HEK293T (cell line): ENCODE measurements at regions not wholly inside any gene's neighbourhood (a gene's known extent, or its start where the extent isn't known, plus 50 kb on each side); places are given as distances from the start of the nearest gene placed in this dataset.

ENCODE experiments used
- CTCF ChIA-PET: fragments of 350-600 bp; formaldehyde crosslinking; extraction: SDS; loops from one replicate; lab custom pipeline; 2021; ENCODE audit warnings: antibody characterized with exemption, inconsistent platforms; lab: Yijun Ruan, JAX
- POLR2A ChIA-PET: fragments of 350-600 bp; formaldehyde crosslinking; extraction: SDS; loops from one replicate; lab custom pipeline; 2020; ENCODE audit warnings: antibody characterized with exemption, inconsistent platforms; lab: Yijun Ruan, JAX
- DNase-seq: peaks from one replicate; pipeline ENCODE4 v3.0.0; 2012; ENCODE audit warnings: mixed read lengths; ENCODE audit errors: extremely low spot score
- ARNT ChIP-seq: fragments of 450-650 bp; IDR thresholded peaks from 2 replicates; pipeline ENCODE4 v1.6.1; 2017; ENCODE audit warnings: mild to moderate bottlenecking
- BHLHE40 ChIP-seq: fragments of 450-650 bp; IDR thresholded peaks from 2 replicates; pipeline ENCODE4 v1.6.1; 2016; ENCODE audit warnings: mild to moderate bottlenecking, moderate library complexity, borderline replicate concordance
- CTBP1 ChIP-seq: fragments of 450-650 bp; IDR thresholded peaks from 2 replicates; pipeline ENCODE4 v1.6.1; 2016; ENCODE audit warnings: borderline replicate concordance
- ELF4 ChIP-seq: fragments of 450-650 bp; IDR thresholded peaks from 2 replicates; pipeline ENCODE4 v1.6.1; 2017; ENCODE audit warnings: antibody characterized with exemption
- FOXA1 ChIP-seq: fragments of 450-650 bp; IDR thresholded peaks from 2 replicates; pipeline ENCODE4 v1.6.1; 2016; ENCODE audit warnings: mild to moderate bottlenecking
- FOXK2 ChIP-seq: fragments of 450-650 bp; IDR thresholded peaks from 2 replicates; pipeline ENCODE4 v1.6.1; 2016; ENCODE audit warnings: mild to moderate bottlenecking
- FOXM1 ChIP-seq: fragments of 450-650 bp; IDR thresholded peaks from 2 replicates; pipeline ENCODE4 v1.6.1; 2017; ENCODE audit warnings: mild to moderate bottlenecking, borderline replicate concordance
- HDGF ChIP-seq: fragments of 450-650 bp; IDR thresholded peaks from 2 replicates; pipeline ENCODE4 v1.6.1; 2017; ENCODE audit warnings: antibody characterized with exemption, borderline replicate concordance
- L3MBTL2 ChIP-seq: fragments of 450-650 bp; conservative IDR thresholded peaks from 2 replicates; pipeline ENCODE4 v1.6.1; 2016; ENCODE audit warnings: mild to moderate bottlenecking
- LEF1 ChIP-seq: fragments of 450-650 bp; IDR thresholded peaks from 2 replicates; pipeline ENCODE4 v1.6.1; 2017; ENCODE audit warnings: mild to moderate bottlenecking, borderline replicate concordance
- NFRKB ChIP-seq: fragments of 450-650 bp; IDR thresholded peaks from 2 replicates; pipeline ENCODE4 v1.6.1; 2016; ENCODE audit warnings: mild to moderate bottlenecking, moderate library complexity
- SP1 ChIP-seq: fragments of 450-650 bp; IDR thresholded peaks from 2 replicates; pipeline ENCODE4 v1.6.1; 2017
- SUZ12 ChIP-seq: fragments of 450-650 bp; IDR thresholded peaks from 2 replicates; pipeline ENCODE4 v1.6.1; 2016; ENCODE audit warnings: mild to moderate bottlenecking
- TARDBP ChIP-seq: fragments of 450-650 bp; IDR thresholded peaks from 2 replicates; pipeline ENCODE4 v1.6.1; 2016
- ZNF384 ChIP-seq: fragments of 450-650 bp; IDR thresholded peaks from 2 replicates; pipeline ENCODE4 v1.6.1; 2016
- TF ChIP-seq, protein P1 (sequence below): fragments of 450-650 bp; IDR thresholded peaks from 2 replicates; pipeline ENCODE4 v1.6.1; 2016

DNA sequence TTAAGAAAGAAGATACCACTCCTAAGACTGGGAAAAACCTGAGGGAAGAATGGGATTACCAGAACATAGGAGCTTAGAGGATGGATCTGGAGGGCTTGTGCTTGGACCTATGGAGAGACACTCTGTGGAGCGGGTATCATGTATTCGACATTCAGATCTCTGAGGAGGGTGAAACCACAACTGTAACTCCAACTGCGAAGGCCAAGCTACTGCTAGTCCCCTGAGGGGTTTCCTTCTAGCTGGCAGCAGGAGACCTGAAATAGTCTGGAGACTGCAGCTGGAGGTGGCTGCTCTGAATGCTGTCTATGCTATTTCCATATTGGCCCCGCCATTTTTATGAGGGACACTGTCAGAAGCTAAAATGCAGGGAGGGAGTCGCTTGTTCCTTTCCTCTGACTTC, 462.3 kb downstream of the PTPRC start:
- no peak for DNase-seq
- CTCF ChIA-PET: no interaction called here
- POLR2A ChIA-PET: no interaction called here
- TF ChIP-seq BHLHE40 (no peak), SUZ12 (no peak), LEF1 (no peak), CTBP1 (no peak), FOXM1 (no peak), ARNT (no peak), ELF4 (no peak), NFRKB (no peak)
- TF ChIP-seq, protein P1, sequence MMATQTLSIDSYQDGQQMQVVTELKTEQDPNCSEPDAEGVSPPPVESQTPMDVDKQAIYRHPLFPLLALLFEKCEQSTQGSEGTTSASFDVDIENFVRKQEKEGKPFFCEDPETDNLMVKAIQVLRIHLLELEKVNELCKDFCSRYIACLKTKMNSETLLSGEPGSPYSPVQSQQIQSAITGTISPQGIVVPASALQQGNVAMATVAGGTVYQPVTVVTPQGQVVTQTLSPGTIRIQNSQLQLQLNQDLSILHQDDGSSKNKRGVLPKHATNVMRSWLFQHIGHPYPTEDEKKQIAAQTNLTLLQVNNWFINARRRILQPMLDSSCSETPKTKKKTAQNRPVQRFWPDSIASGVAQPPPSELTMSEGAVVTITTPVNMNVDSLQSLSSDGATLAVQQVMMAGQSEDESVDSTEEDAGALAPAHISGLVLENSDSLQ: no peak

DNA sequence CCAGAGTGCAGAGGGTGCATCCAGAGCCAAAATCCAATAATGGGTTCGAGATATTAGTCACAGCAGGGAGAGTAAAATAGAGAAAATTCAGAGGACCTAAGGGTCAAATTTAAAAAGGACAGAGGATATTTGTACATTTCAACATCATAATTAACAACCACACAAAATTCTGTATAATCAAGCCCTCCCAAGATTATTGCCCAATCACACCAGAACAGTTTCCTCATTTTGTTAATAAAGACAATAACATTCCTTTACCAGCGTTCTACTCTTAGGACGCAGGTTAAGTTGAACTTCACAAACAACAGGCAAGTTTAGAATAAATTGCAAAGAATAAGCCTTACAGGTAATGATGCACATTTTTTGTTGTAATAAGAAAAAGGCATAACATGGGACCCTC, 462.8 kb downstream of the PTPRC start:
- ChIA-PET CTCF (no interaction called here), POLR2A (no interaction called here)
- TF ChIP-seq SUZ12 (no peak), CTBP1 (no peak), ZNF384 (no peak), BHLHE40 (no peak), TARDBP (no peak), NFRKB (no peak), FOXK2 (no peak), L3MBTL2 (no peak), FOXA1 (no peak), SP1 (no peak), HDGF (no peak), ELF4 (no peak)
- TF ChIP-seq, protein P1: no peak
- no peak for DNase-seq

GRCh38 chr1:199102239-199102638, 463.4 kb downstream of the PTPRC start:
- ChIA-PET POLR2A (no interaction called here), CTCF (no interaction called here)
- no peak for DNase-seq
- TF ChIP-seq, protein P1: no peak
- TF ChIP-seq CTBP1 (no peak), NFRKB (no peak), HDGF (no peak)

GRCh38 chr1:199109160-199109559, 470.3 kb downstream of the PTPRC start:
- TF ChIP-seq LEF1 (no peak), BHLHE40 (no peak), CTBP1 (no peak), SUZ12 (no peak), SP1 (no peak), ZNF384 (no peak), HDGF (no peak), FOXK2 (no peak), ARNT (no peak), FOXA1 (no peak), L3MBTL2 (no peak), TARDBP (no peak), ELF4 (no peak), FOXM1 (no peak), NFRKB (no peak)
- TF ChIP-seq, protein P1: no peak
- DNase-seq: no peak
- ChIA-PET POLR2A (no interaction called here), CTCF (no interaction called here)

- TF ChIP-seq SP1 (no peak), ARNT (no peak), CTBP1 (no peak), NFRKB (no peak), FOXA1 (no peak), FOXM1 (no peak), FOXK2 (no peak), BHLHE40 (no peak), L3MBTL2 (no peak), TARDBP (no peak)
- TF ChIP-seq, protein P1: no peak
- ChIA-PET POLR2A (no interaction called here), CTCF (interaction anchor here (0.6 to 1.7 kb wide), 10 partner anchors 44 to 353 kb away, joined by 3 to 4 read pairs (median 4); no protein-coding TSS in a partner anchor)
- DNase-seq: no peak
These were observed 473.5 kb downstream of the PTPRC start for GRCh38 chr1:199112365-199112764.
